GM18951 (cell line): ENCODE measurements at regions not wholly inside any gene's neighbourhood (a gene's known extent, or its start where the extent isn't known, plus 50 kb on each side); places are given as distances from the start of the nearest gene placed in this dataset.

Source experiments
- POLR2A ChIP-seq: IDR thresholded peaks from 4 replicates; pipeline ENCODE4 v1.6.1; 2011; ENCODE audit warnings: mild to moderate bottlenecking; ENCODE audit not compliant: insufficient read length, insufficient read depth; ENCODE audit errors: extremely low read depth
- in situ Hi-C: fragments of 300-500 bp; cut with MboI; formaldehyde crosslinking; loops from one replicate; pipeline ENCODE4 v1.12.0; 2022; ENCODE audit warnings: low sequenced_read_pairs, mixed read lengths, inconsistent platforms; ENCODE audit not compliant: unreplicated experiment

DNA sequence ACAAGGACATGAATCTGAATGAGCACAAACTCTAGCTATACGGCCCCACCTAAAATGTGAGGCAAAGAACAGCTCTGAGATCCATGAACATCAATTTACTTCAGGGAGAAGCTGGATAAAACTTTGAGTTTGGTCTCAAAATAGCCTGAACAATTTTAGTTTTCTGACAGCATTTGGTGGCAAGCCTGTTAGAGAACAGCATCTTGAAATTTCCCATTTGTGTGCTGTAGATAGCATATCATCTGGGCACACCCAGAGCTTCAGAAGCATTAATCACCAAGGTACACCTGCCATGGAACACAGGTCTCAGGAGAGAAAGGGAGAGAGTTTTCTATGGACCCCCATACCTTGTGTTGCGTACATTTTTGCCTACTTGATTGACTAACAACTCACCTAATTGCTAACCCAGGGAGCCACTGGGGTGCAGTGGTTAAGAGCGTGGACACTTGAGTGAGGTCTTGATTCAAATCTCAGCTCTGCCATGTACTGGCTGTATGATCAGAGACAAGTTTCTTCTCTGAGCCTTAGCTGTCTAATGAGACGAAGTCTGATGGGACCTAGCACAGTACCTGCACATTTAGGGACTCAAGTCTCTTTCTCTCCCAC is 264.9 kb downstream of the PIK3R1 start:
- TF ChIP-seq POLR2A, result no peak
- in situ Hi-C loops, result no loop called here

DNA sequence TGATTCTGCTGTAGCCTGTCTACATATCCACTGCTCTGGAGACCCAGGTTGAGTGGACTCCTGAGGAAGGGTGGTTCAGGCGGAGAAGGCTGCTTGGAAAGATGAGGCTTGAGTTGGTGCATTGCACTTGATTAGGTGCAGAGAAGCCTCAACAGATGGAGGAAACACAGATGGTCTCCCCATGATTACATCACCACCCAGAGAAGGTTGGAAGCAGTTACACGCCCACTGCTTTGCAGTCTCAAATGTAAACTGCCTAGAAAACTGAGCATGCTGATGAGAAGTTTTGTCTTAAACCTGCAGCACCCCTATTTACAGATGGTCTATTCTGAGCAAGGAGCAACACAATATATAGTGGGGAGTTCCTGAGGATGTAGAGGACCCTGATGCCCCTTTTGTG is 266.6 kb downstream of the PIK3R1 start:
- in situ Hi-C loops, result no loop called here
- TF ChIP-seq POLR2A, result no peak

DNA sequence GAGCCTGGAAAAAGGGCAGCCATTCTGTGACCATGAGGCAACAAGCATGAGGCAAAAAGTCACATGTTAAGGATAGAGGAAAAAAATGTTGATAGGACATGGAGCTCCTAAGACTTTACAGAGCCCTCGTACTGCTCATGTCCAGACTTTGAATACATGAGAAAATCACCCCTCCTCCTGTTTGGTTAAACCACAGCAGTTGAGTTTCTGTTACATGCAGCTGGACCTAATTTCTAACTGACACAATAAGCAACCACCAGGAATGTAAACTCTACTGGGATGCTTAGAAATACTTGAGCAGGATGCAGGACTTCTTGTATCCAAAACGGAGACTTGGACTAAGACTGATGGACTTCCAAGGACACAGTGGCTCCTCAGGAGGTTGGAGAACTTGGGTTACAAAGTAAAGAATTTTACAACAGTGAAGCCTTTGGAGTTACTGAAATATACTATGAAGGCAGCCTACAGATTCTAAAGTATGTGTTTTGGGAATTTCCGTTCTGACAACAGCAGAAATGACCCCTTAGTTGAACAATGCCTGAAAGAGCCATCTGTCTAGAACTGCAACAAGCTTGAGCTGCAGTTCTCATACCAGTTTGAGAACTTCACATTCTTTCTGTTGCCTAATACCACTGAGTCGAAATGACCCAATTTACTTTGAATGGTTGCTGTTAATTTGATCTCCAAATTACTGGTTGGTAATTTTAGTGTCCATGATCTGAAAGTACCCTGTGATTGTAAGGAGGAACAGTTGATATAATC is 268.9 kb downstream of the PIK3R1 start:
- in situ Hi-C loops, result no loop called here
- TF ChIP-seq POLR2A, result no peak

DNA sequence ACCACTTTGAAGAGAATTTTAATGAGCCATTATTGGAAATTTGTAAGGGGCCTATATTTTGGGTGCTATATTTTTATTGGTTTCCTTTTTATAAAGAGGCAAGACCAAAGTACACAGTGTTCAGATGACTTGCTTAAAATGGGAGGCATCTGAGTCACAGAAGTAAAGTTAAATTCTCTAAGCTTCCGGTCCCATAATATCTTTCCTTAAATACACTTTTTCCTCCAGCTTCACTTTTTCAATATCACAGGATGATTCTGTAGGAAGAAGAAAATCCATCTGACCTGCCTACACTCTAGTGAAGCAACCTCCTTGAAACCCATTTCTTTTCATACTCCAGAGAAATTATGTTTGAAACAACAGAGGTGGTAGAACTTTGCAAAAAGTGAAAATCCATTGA is 274.0 kb downstream of the PIK3R1 start:
- in situ Hi-C loops, result no loop called here

DNA sequence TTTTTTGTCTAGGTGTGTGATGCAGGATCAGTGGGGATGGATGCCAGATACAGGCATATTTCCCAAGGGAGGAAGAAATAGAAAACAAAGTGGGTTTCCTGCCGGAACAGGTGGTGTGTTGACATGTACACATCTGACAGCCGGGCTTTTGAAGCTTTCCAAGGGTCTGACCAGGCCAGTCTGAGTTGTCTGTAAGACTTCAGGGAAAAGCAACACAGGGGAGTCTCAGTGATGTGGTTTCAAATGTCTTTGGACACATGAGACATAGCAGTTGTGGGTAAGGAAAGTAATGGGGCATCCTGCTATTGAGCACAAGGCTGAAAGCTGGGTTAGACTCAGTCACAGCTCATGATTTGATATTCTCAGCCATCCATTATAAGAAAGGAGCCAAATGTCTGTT is 274.9 kb downstream of the PIK3R1 start:
- in situ Hi-C loops, result no loop called here
- TF ChIP-seq POLR2A, result no peak

More for the DNA sequence above, 274.0 kb downstream of the PIK3R1 start:
- no peak for TF ChIP-seq POLR2A

DNA sequence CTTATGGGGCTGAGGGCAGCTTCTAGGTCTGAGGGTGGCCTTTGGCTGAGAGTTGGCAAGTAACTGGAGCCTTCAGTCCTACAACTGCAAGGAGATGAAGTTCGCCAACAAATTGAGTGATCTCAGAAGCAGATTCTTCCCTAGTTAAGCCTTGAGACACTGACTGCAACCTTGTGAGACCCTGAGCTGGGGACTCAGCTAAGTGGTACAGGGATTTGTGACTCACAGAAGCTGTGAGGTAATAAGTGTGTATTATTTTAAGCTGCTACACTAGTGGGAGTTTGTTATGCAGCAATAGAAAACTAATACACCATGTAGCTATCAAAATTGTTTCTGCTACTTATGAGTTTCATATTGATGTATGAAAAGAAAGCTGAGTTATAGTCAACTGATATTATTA is 279.2 kb downstream of the PIK3R1 start:
- in situ Hi-C loops, result no loop called here
- no peak for TF ChIP-seq POLR2A

DNA sequence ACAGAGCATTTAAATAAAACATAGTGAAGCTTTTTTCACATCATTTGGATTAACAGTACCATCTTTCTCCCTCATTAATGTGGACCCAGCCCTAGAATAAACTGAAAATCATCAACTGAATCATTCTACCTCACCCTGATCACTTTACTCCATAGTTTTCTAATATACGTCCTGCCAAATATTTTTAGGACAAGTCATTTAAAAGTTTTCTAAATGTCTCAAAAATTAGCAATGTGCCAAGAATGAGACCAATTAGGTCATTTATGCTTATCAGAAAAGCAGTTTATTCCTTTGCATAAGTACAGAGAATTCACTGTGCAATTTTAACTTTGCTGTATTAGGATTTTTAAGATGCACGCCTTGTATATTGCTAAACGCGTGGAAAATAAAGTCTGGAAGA is 284.4 kb downstream of the PIK3R1 start:
- TF ChIP-seq POLR2A, result no peak

DNA sequence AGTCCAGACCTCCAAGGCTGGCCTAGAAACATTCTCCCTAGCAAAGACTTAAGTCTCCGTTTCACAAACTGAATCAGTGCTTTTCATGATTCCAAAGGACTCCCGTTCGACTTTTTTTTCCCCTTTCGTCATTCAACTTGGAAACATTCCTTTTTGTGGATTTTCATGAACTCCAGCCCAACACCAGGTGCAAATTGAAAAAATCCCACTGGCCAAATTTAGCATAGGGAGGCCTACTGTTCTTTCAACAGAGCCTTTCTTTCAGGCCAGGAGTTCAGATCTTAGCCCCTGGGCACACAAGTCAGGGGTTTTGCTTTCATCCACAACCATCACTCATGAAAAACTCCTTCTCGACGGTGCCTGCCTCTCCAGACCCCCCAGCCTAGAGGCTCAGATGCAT is 285.3 kb downstream of the PIK3R1 start:
- in situ Hi-C loops, result no loop called here

More for the DNA sequence above, 284.4 kb downstream of the PIK3R1 start:
- in situ Hi-C loops, result no loop called here

DNA sequence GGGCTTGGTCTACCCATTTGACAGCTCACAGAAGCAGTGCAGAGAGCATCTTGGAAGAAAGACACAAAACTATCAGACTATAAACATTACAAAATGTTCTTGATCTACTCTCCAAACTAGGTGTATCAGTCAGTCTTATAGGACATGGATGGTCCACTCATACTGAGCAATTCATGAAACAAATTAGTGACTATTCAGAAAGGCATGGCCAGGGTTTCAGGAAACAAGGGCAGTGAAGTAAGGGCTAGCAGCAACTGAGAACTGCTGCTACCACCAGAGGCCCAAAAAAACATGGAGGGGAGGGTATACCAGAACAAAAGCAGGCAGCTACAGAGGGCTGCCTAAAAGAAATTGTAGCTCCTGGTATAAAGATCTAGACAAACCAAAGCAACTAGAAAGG is 287.0 kb downstream of the PIK3R1 start:
- TF ChIP-seq POLR2A, result no peak
- in situ Hi-C loops, result no loop called here

More for the DNA sequence above, 285.3 kb downstream of the PIK3R1 start:
- no peak for TF ChIP-seq POLR2A

DNA sequence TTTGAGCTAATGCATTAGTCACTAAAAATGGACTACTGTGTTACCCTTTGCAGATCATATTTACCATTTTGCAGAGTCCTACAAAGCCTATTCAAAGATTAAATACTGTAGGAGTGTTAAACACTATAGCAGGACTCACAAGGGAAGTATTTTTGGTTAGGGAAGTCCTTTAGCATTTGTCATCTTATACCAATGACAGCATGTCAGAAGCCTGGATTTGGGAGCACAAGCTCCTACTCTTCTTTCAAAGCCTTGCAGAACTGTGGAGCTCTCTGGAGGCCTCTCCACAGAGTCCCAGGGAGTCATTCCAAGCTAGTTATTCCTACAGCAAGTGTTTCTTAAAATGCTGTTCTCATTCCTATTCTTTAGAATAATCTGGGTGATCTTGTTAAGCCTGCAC is 288.8 kb downstream of the PIK3R1 start:
- no peak for TF ChIP-seq POLR2A
- in situ Hi-C loops, result no loop called here

DNA sequence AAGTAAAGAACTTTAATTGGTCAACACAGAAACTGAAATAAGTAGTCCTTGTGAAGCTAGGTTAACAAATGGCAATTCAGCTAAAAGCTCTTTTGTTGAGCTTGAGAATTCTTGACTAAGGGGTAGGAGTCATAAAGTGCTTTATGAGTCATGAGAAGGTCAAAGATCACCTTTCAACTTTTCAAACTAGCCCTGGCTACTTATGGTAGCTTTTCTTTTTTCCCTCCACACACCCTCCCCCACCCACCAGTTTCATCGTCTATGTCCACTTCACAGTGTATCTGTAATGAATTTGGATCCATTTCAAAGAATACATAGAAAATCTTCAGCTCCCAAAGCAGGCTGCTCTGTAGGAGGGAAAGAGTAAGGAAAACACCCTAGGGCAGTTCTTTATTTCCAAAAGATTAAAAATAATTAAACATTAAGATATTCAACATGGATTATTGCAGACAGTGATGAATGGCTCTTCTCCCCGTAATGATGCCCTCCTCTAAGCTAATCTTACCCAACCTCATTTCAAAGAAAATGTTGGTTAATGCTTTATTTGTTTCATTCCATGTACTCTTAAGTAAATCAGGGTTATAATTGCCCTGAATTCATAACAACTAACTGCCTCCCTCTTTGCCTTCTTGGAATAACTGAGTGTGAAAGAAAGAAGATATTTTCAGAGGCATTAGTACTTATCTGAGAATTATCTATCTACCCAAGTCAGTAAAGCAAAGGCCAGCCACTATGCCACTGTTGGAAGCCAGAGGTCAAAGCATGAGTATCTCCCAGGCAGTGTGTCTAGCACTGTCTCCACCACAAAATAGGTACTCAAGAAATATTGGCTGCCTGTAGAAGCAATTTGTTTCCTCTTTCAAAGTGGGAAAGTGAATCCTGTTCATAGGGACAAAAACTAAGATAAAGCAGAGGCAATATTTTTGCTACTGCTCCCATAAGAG is 290.6 kb downstream of the PIK3R1 start:
- TF ChIP-seq POLR2A, result no peak
- in situ Hi-C loops, result no loop called here

DNA sequence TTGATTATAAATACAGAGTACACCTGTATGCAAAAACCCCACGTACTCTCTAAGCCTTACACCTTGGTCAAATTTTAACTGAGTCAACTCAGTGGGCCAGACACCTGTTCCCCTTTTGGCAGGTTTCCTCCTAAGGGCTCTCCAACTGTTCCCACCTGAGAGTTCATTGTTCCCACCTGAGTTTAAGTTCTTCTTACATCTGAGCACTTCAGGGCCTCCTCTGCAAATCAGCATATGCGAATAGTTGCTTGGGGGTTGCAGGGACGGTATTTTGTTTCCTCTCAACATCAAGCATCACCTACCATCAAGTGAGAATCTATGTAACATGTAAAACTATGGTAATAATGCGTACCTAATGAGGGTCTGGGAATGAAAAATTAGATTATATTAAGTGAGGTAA is 300.0 kb downstream of the PIK3R1 start:
- in situ Hi-C loops, result no loop called here
- TF ChIP-seq POLR2A, result no peak

DNA sequence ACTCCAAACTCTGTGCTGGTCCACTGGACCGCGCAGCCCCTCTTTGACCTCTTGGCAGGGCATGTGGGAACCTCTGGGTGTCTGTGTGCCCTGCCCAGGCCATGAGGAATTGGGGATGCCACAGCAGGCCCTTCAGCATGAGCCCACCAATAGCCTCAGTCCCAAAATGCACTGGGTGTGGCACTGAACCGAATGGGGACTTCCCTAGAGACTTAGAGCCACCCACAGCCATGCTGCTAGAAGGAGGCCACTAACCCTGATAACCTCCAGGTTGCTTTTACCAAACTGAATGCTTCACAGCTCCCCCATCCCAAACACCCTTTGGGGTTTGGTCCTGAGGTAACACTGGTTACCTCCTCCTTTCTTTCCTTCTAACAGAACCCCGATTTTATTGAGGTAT is 302.7 kb downstream of the PIK3R1 start:
- in situ Hi-C loops, result no loop called here
- no peak for TF ChIP-seq POLR2A
